ENCODE measurements at regions not wholly inside any gene's neighbourhood (a gene's known extent, or its start where the extent isn't known, plus 50 kb on each side); places are given as distances from the start of the nearest gene placed in this dataset.

DNA sequence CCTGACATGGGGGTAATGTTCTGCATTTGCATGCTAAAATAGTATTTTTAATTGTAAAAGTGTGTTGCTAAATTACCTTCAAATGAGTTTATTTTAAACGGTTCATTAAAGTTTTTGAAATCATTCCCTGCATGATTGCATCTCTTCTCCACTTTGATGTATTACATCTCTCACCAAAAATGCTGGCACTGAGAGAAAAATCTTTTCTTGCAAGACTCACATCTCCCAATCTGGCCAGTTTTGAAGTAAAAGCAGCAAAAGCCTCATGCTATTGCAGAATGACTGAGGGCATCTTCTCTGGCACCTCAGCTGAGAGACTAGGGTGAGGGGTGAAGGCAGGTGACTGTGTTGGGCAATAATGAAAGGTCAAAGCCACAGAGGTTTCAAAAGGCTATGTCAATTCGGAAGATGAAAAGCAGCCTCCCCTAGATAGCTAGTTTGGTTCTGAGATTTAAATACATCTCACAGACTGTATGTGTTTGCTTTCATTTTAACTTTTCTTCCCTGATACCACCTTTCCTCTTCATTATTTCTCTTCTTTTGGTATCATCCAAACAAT, 292.2 kb upstream of the RAG2 start:
- no peak for DNase-seq (ENCODE audit: low read depth)

DNA sequence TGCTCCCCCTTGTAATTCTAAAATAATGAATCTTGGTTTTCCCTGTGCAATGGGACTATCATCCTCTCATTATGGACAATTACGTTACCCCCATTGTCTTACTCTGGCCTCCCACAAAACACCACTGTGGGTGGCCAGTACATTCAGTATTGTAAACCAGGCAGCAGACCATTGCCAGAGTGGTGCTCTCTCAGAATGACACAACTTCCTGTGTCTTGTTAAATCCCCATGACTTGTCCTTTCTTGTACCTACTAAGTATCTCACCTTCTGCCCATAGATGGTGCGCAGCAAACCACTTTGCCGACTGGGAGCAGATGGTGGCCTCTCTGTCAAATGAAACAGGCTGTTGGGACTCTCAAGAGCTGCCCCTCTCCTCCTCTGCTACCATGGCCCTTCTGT, 287.1 kb upstream of the RAG2 start:
- DNase-seq (ENCODE audit: low read depth), result no peak

DNA sequence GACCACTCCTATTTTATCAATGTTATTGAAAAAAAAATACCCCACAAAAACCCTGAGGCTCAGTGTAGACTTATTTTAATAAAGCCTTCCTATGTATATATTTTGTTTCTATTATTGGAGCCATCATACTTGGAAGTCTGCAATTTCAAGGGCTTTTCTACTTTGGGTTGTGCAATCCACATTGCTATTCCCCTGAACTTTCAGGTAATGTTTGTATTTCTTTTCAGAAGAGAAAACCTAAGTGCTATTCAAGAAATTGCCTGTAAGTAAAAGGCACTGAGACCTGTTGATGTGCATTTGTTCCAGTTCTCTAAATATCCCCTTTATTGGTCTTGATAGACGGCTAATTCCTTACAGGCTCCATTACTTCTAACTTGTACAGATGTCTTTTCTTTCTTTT, 280.7 kb upstream of the RAG2 start:
- no peak for DNase-seq (ENCODE audit: low read depth)

DNA sequence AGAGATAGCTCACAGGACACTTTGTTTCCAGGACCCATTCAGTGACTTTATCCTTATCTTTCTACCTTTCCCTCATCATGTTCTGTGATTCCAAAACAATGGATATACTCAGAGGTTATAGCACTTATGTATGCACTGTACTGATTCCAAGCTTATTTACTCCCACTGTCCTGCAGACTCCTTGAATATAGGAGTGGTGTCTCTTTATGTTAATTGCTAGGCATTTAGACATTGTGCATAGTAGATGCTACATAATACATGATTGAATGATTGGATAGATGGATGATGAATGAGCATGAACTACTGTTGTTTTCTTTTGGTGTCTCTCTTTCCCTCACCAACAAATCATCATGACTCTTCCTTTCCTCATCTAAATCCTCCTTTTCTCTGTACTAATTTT, 279.1 kb upstream of the RAG2 start:
- no peak for DNase-seq (ENCODE audit: low read depth)

DNA sequence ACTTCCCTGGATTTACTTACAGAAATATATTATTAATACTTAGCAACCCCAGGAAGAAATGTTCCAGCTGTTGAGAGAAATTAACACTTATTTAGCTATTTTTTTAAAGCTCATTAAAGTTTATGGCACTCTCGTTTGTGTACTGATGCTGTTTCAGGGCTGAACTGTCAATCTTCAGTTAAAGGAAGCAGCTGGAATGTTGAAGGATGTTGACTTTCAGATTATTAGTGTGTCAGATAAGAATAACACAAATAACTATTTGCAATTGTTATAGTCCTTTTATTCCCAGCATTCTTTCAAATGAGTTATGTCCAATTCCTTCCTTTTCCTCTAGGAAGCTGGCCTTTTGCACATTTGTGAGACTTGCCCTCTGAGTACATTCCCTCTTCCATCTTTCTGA, 278.2 kb upstream of the RAG2 start:
- no peak for DNase-seq (ENCODE audit: low read depth)

DNA sequence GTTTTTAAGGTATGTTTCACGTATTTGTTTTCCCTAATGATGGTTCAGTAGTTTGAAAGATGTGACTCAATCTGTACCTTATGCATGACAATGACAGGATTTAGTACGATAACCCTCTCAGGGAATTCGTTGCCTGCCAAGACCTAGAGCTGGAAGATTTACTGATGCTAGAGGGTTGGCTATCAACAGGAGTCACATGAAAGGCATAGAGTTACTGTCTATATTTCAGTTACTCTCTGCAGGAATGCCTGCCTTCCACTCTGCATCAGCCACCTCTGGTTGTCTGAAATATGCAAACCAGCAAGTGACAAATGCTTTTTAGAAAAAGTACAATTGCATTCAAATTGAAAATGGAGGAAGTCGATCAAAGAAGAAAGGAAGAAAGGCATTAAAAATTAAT, 276.3 kb upstream of the RAG2 start:
- no peak for DNase-seq (ENCODE audit: low read depth)

DNA sequence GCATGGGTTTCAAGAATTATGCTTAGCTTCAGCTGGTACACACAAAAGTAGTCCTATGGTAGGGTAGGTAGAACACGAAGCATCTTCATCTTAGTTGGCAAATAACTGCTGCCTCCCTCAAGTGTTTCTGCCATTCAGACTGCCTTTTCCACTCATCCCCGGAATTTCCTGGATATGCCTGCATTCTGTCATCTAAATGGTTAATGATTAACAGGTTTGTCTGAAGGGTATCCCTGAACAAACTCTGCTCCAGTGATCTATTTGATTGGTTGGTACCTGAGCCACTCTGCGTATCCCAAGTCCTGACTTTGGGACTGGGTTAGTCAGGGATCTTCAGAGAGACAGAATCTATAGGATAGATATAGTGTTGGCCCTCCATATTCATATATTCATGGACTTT, 272.3 kb upstream of the RAG2 start:
- no peak for DNase-seq (ENCODE audit: low read depth)

DNA sequence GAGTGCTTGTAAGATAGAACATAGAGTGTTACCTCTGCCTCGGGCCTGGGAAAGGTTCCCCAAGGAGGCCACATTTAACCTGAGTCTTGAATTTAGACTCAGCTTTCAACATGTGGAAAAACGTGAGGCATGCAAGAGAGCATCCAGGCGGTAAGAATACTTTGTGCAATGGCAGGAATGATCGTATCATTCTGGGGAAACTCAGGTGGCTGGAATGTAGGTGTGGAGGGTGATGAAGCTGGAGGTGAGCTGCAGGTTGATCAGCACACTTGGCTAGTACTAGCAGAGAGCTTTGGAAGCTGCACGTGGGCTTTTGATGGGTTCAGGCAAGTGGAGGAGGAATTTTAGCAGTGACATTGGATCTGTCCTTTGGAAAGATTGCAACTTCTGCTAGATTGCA, 270.3 kb upstream of the RAG2 start:
- DNase-seq (ENCODE audit: low read depth), result no peak

DNA sequence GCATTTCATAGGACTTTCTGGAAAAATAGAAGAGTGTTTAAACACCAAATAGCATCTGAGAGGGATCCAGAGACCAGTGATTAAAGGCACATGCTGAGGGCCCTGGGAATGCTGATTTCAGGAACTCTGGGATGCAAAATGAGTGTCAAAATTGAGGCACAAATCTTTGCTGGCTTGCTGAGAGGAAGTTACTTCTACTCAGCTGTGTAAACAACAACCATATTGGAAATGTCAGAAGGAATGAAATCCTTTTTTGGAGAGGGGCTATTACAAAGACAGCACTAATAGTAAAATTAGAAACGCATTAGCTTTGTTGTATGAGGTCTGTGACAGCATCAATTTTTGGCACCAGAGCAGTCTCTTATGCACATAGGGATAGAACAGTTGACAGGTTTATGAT, 267.8 kb upstream of the RAG2 start:
- DNase-seq (ENCODE audit: low read depth), result no peak

DNA sequence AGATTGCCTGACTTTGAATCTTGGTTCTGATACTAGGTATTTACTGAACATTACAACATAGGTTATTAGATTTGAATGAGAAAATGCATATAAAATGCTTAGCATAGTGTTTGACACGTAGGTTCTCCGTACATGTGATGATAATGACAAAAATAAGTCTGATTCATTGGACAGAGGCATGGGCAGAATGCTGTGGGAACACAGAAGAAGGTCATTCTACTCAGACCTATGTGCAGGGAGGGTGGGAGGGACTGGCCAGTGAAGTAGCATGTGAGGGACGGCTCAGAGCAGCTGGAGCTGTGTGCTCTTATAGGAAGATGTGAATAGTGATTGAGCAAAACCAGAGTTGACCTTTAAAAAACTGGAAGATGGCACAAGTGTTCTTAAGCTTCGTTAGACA, 256.8 kb upstream of the RAG2 start:
- no peak for DNase-seq (ENCODE audit: low read depth)

DNA sequence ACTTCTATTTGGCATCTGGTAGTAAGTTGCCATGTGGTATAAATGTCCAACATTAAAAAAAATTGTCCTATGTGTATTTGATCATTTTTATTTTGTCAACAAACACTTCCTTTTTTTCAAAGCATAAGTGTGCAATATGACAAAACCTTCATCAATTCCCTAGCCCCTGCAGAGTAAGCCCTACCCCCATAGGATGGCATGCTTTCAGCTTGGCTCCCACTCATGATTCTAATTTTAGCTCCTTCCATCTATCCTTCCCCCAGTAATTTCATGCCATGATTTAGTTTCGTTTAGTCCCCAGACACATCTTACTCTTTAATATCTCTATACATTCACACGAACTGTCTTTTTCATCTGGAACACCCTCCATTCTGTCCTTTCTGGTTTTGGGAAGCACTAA, 250.6 kb upstream of the RAG2 start:
- DNase-seq (ENCODE audit: low read depth), result no peak

DNA sequence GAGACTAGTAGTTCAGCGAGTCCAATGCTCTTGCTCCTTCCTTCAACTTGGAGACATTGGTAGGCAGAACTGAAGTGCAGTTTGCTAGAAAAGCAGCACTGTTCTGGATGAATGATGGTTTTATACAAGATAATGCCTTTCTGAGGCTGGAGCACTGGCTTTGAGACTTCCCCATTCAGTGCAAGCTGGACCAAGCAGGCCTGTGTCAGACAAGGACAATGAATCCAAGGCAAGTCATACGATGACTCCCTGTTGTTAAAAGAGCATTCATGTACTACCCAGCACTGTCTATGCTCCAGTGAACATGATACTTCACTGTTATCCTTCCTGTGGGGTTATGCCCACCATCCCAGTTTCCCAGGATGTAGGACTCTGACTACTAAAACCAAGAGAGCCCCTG, 242.3 kb upstream of the RAG2 start:
- DNase-seq (ENCODE audit: low read depth), result no peak

DNA sequence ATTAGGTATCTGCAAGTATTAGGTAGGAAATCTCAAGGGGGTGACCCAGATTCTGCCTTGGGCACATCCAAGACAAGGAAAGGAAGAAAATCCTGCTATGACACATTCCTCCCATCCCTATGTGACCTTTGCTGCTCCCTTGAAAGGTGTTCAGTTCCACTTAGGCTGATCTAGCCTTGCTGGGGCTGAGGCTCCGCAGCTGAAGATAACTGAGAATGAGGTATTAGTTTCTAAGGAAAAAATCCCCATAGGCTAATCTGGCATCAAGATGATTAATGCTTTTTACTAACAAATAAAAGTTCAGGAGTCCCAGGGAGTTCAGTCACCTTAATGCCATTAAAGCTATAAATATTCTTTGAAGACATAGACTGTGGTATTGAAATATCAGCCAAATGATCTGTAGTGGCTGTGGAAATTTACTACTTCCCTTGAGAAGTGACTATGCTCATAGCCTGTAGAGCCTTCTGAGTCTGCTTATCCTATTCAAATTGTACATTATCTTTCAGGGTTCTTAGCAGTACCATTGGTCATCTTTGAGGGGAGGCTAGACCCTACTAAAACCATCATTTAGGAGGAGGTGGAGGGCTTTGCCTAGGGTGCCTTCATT, 239.9 kb upstream of the RAG2 start:
- no peak for DNase-seq (ENCODE audit: low read depth)

DNA sequence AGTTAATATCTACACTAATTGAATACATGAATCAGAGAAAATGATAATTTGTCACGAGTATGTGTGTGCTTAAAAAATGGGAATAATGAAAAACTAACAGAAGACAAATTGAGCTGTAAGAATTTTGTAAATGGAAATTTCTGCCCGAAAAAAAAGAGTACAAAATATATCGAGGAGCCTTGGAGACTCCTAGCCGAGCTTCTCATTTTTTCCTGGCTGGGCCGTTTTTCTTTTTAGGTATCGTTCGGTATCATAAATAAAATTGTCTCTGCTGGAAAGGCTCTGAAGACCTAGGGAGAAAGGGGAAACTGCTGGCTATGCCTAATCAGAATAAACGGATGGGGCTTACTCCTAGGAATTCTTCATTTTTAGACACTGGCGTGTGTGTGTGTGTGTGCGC, 227.2 kb upstream of the RAG2 start:
- DNase-seq (ENCODE audit: low read depth), result no peak

DNA sequence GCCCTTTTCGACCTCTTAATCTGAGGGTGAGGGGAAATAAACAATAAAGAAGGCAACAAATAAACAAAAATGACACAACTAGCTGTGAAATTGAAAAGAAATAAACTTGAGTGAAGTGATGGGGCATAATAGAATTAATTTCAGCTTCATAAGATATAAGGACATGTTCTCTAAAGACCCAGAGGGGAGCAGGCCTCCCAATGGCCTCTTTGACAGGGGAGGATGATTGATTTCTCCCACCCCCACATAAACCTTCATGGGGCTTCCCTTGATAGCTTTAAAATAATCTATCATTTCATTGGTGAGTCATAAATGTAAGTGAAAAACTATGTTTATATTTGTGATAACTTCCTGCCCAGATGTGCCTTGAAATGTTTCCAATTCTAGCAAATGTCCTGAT, 226.3 kb upstream of the RAG2 start:
- no peak for DNase-seq (ENCODE audit: low read depth)

DNA sequence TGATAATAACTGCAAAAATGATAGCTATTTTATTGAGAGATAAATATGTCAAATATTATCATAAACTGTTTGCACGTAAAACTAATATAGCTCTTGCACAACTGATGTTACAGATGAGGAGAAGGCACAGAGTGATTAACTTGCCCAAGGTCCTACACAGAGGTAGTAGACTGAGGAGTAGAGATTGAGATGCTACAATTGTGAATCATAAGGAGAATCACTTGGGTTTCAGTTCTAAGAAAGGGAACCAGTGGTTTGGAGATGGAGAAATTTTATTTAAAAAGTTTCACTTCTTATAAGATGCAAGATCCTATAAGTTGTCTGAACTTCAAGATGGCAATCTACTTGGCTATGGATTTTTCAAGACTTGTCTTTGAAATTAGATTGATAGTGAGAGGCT, 224.8 kb upstream of the RAG2 start:
- no peak for DNase-seq (ENCODE audit: low read depth)

DNA sequence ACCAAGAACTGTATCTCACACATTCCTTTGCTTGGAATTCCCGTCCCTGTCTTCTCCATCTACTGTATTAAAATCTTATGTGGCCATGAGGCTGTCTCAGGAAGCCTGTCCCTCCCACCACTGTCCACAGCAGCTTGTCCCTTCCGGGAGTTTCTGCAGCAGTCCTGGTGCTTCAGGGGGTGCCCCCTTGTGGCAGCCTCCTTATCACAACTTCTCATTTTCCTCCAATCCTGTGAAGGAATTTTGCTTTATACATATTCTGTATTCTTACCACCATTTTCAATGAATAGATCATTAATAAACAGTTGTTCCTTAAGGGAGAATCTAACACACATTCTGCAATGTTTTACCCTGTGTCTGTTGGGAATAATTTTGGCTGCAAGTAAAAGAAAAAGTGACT, 220.4 kb upstream of the RAG2 start:
- DNase-seq (ENCODE audit: low read depth), result no peak

DNA sequence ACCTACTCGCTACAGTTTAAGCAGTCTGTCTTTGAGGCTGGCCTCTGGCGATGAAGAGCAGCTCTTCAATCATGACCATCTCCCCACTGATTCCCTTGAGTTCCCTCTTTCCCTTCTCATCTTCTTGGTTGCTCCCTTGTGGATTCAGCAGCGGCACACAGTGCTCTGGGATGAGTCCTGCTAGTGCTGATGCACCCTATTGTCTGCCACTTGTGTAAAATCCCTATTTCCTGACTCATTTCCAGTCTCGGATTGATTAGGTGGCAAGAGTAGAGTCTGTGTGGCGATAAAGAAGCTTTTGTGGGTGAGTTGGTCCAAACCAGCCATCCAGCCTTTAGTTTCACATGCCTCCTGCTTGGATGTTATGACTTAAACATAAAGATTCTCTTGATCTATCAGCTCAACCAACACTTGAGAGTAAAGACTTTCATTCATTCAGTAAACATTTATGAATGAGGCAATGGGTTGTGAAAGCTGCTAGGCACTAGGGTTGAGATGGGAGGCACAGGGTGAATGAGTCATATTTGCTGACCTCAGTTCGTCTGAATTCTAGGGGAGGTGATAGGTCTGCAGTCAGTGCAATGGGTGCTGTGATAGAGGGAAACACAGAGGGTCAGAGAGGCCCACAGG, 219.4 kb upstream of the RAG2 start:
- DNase-seq (ENCODE audit: low read depth), result no peak

DNA sequence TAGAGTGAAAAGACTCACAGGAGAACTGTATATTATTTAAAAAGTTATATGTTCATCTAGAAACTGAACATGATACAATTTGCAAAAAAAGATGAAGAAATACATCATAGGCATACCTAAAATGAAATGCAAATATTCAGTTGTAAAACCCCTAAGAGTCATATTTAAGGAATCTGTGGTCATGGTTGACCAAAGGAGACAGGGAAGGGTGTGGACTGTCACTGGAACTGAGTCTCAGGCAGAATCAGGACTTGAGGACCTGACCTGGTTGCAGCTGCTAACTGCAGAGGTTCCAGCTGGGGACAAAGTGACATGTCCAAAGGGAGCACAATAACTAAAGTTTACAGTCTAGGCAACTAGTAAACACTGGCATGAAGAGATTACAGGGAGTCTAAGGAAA, 211.3 kb upstream of the RAG2 start:
- no peak for DNase-seq (ENCODE audit: low read depth)

DNA sequence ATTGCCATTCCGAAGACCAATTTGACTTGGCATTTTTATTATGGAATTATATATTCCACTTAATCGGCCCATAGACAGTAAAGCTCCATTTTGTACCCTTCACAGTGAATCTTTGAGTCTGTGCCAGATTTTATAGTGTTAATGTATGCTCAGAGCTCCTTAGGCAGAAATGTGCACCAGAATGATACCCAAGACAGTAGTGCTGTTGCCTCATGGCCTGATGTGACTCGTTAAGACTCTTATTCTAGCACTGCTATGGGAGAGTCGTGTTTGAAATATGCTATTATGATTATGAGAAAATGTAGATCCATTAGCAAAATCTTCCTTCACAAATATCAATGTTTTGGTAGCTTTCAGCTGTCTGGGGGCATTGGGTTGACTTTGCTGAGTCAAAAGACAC, 209.8 kb upstream of the RAG2 start:
- DNase-seq (ENCODE audit: low read depth), result no peak

DNA sequence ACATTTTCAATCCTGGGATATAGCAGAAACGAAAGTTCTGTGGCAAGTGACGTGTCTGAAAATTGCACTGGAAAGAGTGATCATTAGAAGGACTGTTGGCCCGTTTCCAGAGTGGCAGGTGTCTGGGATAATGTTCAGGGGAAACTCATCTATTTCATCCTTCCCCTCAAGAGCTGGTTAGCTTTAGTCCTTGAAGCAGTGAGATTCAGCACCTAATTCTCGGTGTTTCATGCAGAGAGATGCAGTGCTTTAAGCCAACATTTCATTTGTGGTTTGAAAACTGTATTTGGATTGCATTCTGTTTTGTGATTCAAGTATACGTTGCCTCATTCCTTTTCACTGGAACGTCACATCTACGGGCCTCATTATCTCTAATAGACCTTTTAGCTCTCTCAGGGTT, 205.0 kb upstream of the RAG2 start:
- DNase-seq (ENCODE audit: low read depth), result no peak

DNA sequence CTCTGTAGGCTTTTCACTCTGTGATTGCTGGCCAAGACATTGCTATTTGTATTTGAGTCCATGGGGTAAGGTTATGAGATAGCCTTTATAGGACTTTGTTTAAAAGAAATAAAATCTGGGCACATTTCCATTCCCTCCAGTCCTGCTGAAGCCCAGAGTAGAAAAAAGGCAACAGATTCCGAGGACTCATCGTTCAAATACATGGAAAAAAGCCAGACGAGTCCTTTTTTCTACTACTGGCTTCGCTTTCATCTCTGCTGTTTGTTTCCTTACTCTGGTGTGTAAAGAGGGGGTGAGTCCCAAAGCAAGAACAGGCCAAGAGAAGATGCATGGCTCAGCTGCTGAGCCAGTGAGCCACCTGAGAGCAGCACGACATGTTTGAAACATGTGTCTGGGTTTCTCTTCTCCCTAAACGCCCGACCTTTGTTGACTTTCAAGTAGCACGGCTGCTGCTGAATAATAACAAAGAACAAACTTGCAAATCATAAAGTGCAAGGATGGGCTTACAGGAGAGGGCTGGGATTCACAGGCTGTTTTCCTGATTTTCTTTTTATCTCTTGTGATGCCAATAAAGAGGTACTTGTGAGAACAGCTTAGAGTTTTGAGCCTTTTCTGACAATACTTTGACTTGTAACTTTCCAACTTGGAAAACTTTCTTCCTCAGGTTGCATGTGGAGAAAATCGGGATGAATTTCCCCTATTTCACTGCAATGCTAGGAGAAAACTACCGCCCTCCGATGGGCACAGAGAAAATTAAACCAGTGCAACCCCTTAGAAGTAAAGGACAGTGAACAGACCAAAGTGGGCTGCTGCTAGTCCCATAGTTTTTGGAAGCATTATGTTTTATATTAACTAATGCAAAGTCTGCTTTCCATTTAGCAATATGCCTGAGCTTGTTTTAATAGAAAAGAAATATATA, 195.2 kb upstream of the RAG2 start:
- no peak for DNase-seq (ENCODE audit: low read depth)

DNA sequence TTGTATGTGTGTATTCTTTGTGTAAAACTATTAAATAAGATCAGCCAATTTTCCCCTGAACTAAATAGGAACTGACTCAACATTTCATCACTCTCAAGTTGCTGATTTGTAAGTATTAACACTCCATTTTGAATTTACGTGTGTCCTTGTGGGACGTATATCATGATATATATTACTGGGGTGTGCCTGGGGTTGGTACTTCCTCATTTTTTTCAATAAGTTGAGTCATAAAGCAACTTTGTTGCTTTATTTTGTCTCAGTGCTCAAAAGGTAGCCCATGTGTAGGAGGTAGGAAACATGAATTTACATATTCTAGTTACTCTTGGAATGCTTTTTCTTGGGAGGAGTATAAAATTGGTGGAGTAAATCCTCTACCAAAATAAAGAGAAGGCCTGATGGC, 193.9 kb upstream of the RAG2 start:
- no peak for DNase-seq (ENCODE audit: low read depth)

Data from GM04504 (cell line).